Keratinocyte (primary cell): ENCODE measurements at regions not wholly inside any gene's neighbourhood (a gene's known extent, or its start where the extent isn't known, plus 50 kb on each side); places are given as distances from the start of the nearest gene placed in this dataset.
"Not testable (repeated sequence)": the region's sequence is repeated elsewhere in the genome, so short reads cannot be mapped to it uniquely, and the experiment has no call there.

Source experiments
- DNase-seq: peaks from one replicate; pipeline ENCODE4 v3.0.0-alpha.2; 2011; ENCODE audit warnings: low read depth, missing footprints, low spot score
- FAIRE-seq: peaks from 2 replicates; lab custom pipeline; 2011; peaks lifted over from hg19 to GRCh38; lab: Jason Lieb, UNC
- H2AFZ ChIP-seq: 2 replicates; pipeline ENCODE4 v1.6.0; 2012; ENCODE audit warnings: low read length, control low read depth, inconsistent platforms; ENCODE audit not compliant: control insufficient read depth
- H3K27ac ChIP-seq: 2 replicates; pipeline ENCODE4 v1.5.1; 2011; ENCODE audit warnings: low read length; ENCODE audit not compliant: control insufficient read depth, insufficient read depth
- H3K27me3 ChIP-seq: 3 replicates; pipeline ENCODE4 v1.6.0; 2011; ENCODE audit warnings: low read length; ENCODE audit not compliant: control insufficient read depth, insufficient read depth; ENCODE audit errors: extremely low read depth
- H3K36me3 ChIP-seq, 2 experiments: 2 replicates in 1 of 2; 3 replicates in 1 of 2; pipeline ENCODE4 v1.5.1; 2011; ENCODE audit warnings: low read length in 2 of 2, mild to moderate bottlenecking in 1 of 2; ENCODE audit not compliant: control insufficient read depth in 2 of 2, insufficient read depth in 2 of 2; ENCODE audit errors: extremely low read depth in 1 of 2
- H3K4me1 ChIP-seq: 3 replicates; pipeline ENCODE4 v1.5.1; 2011; ENCODE audit warnings: low read length; ENCODE audit not compliant: control insufficient read depth, insufficient read depth; ENCODE audit errors: extremely low read depth
- H3K4me2 ChIP-seq: 3 replicates; pipeline ENCODE4 v1.6.0; 2011; ENCODE audit warnings: low read depth, low read length; ENCODE audit not compliant: control insufficient read depth, insufficient read depth; ENCODE audit errors: extremely low read depth
- H3K4me3 ChIP-seq, 3 experiments: fragments of 200-600 bp in 1 of 3; sonication (generic) in 1 of 3; 2 replicates in 2 of 3; 3 replicates in 1 of 3; pipeline ENCODE4 v1.5.1; 2011 to 2016; ENCODE audit warnings: low read length in 3 of 3, mild to moderate bottlenecking in 3 of 3, control low read depth in 2 of 3, inconsistent platforms in 1 of 3, low read depth in 1 of 3, mixed read lengths in 1 of 3, mixed run types in 1 of 3, moderate library complexity in 1 of 3; ENCODE audit not compliant: control insufficient read depth in 2 of 3, insufficient read depth in 2 of 3; ENCODE audit errors: extremely low read depth in 1 of 3
- H3K79me2 ChIP-seq: 2 replicates; pipeline ENCODE4 v1.6.0; 2012; ENCODE audit warnings: low read length; ENCODE audit not compliant: control insufficient read depth, insufficient read depth
- H3K9ac ChIP-seq: 3 replicates; pipeline ENCODE4 v1.6.0; 2011; ENCODE audit warnings: low read length; ENCODE audit not compliant: control insufficient read depth, insufficient read depth; ENCODE audit errors: extremely low read depth
- H3K9me1 ChIP-seq: 3 replicates; pipeline ENCODE4 v1.6.0; 2011; ENCODE audit warnings: low read length; ENCODE audit not compliant: control insufficient read depth, insufficient read depth; ENCODE audit errors: extremely low read depth
- H3K9me3 ChIP-seq: 2 replicates; pipeline ENCODE4 v1.5.1; 2012; ENCODE audit warnings: low read depth, low read length; ENCODE audit not compliant: control insufficient read depth
- H4K20me1 ChIP-seq: 3 replicates; pipeline ENCODE4 v1.6.0; 2011; ENCODE audit warnings: low read length; ENCODE audit not compliant: control insufficient read depth, insufficient read depth; ENCODE audit errors: extremely low read depth
- CTCF ChIP-seq, 3 experiments: IDR thresholded peaks in 1 of 3; conservative IDR thresholded peaks in 1 of 3; optimal IDR thresholded peaks in 1 of 3; 2 replicates in 2 of 3; 3 replicates in 1 of 3; pipeline versions ENCODE3 to v1.5.1; 2011; ENCODE audit warnings: low read length in 3 of 3, mild to moderate bottlenecking in 3 of 3, moderate library complexity in 2 of 3, control low read depth in 1 of 3, inconsistent platforms in 1 of 3; ENCODE audit not compliant: insufficient read depth in 2 of 3; ENCODE audit errors: extremely low read depth in 1 of 3
- EZH2 ChIP-seq: IDR thresholded peaks from one replicate; pipeline ENCODE4 v1.6.1; 2012; ENCODE audit warnings: inconsistent platforms, mild to moderate bottlenecking, low read length, moderate library complexity
- dilution Hi-C: fragments of 300-500 bp; cut with MboI; formaldehyde crosslinking; loops from one replicate; pipeline ENCODE4 v1.7.0; 2020; ENCODE audit warnings: low sequenced_read_pairs; ENCODE audit not compliant: extremely low pct_ligation_motif_present

- H3K9me1 ChIP-seq, H3K4me3 ChIP-seq, H3K27me3 ChIP-seq, H3K27ac ChIP-seq, H4K20me1 ChIP-seq, H3K79me2 ChIP-seq, H3K4me2 ChIP-seq, H2AFZ ChIP-seq, DNase-seq, dilution Hi-C loops, H3K36me3 ChIP-seq, FAIRE-seq, H3K4me1 ChIP-seq, H3K9ac ChIP-seq: not testable (repeated sequence)
- peaks cover 21% of the 10 kb centered on the region for H3K9me3 ChIP-seq
These were observed 230.5 kb downstream of the CWH43 start for GRCh38 chr4:49216606-49217005.

GRCh38 chr4:49217492-49217891 lies 231.4 kb downstream of the CWH43 start:
- no peaks in the 10 kb centered on the region for H4K20me1 ChIP-seq
- TF ChIP-seq EZH2 (no peak), CTCF (optimal IDR thresholded peaks at IDR 0.05 in 1 of 3, IDR thresholded peaks at IDR 0.05 in 1 of 3, conservative IDR thresholded peaks at IDR 0.05 in 1 of 3; ENCODE audit: extremely low read depth in 1 of 3, insufficient read depth in 2 of 3, low read length in 3 of 3) (no peak)
- no peak for FAIRE-seq
- H3K27me3 ChIP-seq = no peaks in the 10 kb centered on the region
- no peak overlapping the region for H3K27ac ChIP-seq
- no peaks in the 10 kb centered on the region for H3K36me3 ChIP-seq
- no peak overlapping the region for H2AFZ ChIP-seq
- no peaks in the 10 kb centered on the region for H3K4me1 ChIP-seq
- no peak overlapping the region for H3K9ac ChIP-seq
- no peaks in the 10 kb centered on the region for H3K9me1 ChIP-seq
- H3K4me2 ChIP-seq = no peak overlapping the region
- H3K79me2 ChIP-seq = no peaks in the 10 kb centered on the region
- H3K9me3 ChIP-seq = peaks cover 19% of the 10 kb centered on the region
- DNase-seq = no peak
- dilution Hi-C loops = no loop called here
- H3K4me3 ChIP-seq = no peak overlapping the region

GRCh38 chr4:49218094-49218493 lies 232.0 kb downstream of the CWH43 start:
- DNase-seq, H3K27me3 ChIP-seq, H3K9ac ChIP-seq, H3K4me2 ChIP-seq, H3K4me1 ChIP-seq, dilution Hi-C loops, H3K27ac ChIP-seq, H4K20me1 ChIP-seq, H3K9me1 ChIP-seq, H3K36me3 ChIP-seq, FAIRE-seq, H3K79me2 ChIP-seq, H3K4me3 ChIP-seq, H2AFZ ChIP-seq: not testable (repeated sequence)
- peaks cover 18% of the 10 kb centered on the region for H3K9me3 ChIP-seq

- H3K4me2 ChIP-seq, H2AFZ ChIP-seq, FAIRE-seq, DNase-seq, H3K9me1 ChIP-seq, dilution Hi-C loops, H3K4me3 ChIP-seq, H3K9ac ChIP-seq, H3K27ac ChIP-seq, H4K20me1 ChIP-seq, H3K36me3 ChIP-seq, H3K27me3 ChIP-seq, H3K79me2 ChIP-seq, H3K4me1 ChIP-seq: not testable (repeated sequence)
- peaks cover 13% of the 10 kb centered on the region for H3K9me3 ChIP-seq
These were observed 232.9 kb downstream of the CWH43 start for GRCh38 chr4:49218931-49219330.
